ENCODE measurements at regions not wholly inside any gene's neighbourhood (a gene's known extent, or its start where the extent isn't known, plus 50 kb on each side); places are given as distances from the start of the nearest gene placed in this dataset.

DNA sequence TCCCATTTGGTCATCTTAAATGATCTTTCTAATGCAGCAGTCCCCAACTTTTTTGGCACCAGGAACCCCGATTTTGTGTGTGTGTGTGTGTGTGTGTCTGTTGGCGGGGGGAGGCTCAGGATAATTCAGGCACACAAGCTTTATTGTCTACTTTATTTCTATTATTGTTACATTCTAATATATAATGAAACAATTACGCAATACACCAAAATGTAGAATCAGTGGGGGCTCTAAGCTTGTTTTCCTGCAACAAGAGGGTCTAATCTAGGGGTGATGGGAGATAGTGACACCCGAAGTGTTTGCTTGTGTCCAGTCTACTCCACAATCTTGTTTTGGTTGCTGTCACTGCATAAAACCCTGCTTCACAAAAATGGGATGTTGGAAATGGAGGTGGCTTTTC lies 621.1 kb upstream of the LRFN5 start:
- TF ChIP-seq, protein P1, sequence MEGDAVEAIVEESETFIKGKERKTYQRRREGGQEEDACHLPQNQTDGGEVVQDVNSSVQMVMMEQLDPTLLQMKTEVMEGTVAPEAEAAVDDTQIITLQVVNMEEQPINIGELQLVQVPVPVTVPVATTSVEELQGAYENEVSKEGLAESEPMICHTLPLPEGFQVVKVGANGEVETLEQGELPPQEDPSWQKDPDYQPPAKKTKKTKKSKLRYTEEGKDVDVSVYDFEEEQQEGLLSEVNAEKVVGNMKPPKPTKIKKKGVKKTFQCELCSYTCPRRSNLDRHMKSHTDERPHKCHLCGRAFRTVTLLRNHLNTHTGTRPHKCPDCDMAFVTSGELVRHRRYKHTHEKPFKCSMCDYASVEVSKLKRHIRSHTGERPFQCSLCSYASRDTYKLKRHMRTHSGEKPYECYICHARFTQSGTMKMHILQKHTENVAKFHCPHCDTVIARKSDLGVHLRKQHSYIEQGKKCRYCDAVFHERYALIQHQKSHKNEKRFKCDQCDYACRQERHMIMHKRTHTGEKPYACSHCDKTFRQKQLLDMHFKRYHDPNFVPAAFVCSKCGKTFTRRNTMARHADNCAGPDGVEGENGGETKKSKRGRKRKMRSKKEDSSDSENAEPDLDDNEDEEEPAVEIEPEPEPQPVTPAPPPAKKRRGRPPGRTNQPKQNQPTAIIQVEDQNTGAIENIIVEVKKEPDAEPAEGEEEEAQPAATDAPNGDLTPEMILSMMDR (IDR thresholded peaks at IDR 0.05; ENCODE audit: insufficient read depth, low read length, poor library complexity, severe bottlenecking) = no peak
- TF ChIP-seq EZH2phosphoT487 (conservative IDR thresholded peaks at IDR 0.05; ENCODE audit: low read length) = no peak
